Effector CD8-positive, alpha-beta T cell (primary cell): ENCODE measurements at regions not wholly inside any gene's neighbourhood (a gene's known extent, or its start where the extent isn't known, plus 50 kb on each side); places are given as distances from the start of the nearest gene placed in this dataset.

ENCODE experiments used
- DNase-seq: peaks from one replicate; lab custom pipeline; 2025; lab: John Stamatoyannopoulos, UW

GRCh38 chr5:167552356-167552755 lies 739.1 kb upstream of the WWC1 start:
- DNase-seq, result no peak

DNA sequence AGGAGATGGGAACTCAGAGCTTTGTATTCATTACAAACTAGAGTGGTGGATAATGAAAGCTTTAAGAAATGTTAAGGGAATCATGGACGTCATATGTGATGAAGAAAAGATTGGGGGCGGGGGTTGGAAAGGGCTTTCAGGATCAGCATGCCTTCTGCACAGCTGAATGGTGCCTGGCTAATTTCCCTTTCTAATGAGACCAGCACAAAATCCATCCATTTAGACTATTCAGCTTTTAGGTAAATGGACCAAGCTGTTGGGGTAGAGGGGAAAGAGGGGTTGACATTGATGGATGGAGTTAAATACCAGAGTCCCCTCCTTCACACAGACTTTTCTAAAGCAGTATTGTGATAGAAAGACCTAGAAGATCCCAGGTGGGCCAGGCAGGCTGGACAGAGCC lies 737.9 kb upstream of the WWC1 start:
- DNase-seq, result no peak

GRCh38 chr5:167554564-167555290 lies 736.7 kb upstream of the WWC1 start:
- DNase-seq, result no peak

DNA sequence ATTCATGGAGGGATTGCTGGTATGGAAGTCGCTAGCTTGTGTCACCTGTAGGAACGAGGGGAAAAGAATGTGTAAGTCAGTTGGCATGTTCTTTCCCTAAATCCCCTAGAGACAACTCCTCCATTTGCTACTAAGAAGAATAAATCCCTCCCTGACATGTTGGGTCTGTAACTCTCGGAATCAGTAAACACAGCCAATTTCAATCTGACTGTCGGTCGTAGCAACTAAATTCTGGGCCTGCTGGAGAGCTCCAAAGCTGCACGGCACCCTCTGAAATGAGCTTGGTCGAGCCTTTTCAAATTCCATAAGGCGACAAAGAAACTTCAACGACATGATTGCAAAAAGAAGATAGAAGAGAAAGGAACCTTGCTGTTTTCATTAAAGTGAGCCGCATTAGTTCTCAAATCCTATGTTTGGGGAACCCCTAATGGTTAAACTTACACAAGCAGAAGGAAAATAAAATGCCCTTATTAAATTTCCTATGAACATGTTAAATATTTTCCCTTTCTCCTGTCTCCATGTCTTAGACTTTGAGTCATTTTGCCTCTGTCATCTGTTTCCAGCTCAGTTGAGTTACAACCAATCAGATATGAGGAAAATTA lies 735.8 kb upstream of the WWC1 start:
- no peak for DNase-seq

GRCh38 chr5:167557359-167557758 lies 734.1 kb upstream of the WWC1 start:
- no peak for DNase-seq

GRCh38 chr5:167561796-167562195 lies 729.6 kb upstream of the WWC1 start:
- DNase-seq, result no peak

GRCh38 chr5:167564275-167564674 lies 727.2 kb upstream of the WWC1 start:
- DNase-seq, result no peak

- DNase-seq, result no peak
Observed at GRCh38 chr5:167565189-167565954, 726.1 kb upstream of the WWC1 start.

DNA sequence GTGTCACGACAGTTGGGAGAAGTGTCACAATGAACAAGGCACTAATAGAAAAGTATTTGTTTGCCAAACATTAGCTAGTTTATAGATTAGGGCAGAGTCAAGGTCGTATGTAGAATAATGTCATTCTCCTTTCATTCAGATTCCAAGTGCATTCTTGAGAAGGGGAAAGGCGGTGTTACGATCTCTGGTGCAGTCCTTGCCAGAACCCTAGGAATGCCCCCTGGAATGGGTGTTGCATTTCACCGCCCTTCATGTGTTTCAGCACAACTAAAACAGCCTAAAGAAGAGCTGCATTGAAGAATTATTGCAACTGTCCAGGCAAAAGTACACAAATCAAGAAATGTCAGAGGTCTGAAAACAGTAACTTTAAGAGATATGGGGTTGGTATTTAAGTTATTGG lies 721.0 kb upstream of the WWC1 start:
- no peak for DNase-seq

DNA sequence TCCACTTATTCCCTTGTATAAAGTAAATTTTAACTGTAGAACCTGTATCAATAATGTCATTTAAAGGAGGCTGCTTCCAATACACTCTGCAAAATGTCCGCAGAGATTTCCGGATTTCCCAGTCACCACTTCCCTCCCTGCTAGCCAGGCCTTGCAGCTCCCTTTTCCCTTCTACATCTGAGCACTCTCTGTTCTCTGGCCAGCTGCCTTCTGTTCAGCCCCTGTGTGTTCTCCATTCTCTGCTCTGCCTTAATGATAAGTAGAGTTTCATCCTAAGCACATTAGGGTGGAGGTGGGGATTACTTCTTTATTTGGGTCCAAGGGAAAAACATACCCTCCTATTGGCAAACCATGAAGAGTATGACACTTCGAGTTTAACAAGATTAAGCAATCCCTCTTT lies 719.6 kb upstream of the WWC1 start:
- DNase-seq, result no peak

DNA sequence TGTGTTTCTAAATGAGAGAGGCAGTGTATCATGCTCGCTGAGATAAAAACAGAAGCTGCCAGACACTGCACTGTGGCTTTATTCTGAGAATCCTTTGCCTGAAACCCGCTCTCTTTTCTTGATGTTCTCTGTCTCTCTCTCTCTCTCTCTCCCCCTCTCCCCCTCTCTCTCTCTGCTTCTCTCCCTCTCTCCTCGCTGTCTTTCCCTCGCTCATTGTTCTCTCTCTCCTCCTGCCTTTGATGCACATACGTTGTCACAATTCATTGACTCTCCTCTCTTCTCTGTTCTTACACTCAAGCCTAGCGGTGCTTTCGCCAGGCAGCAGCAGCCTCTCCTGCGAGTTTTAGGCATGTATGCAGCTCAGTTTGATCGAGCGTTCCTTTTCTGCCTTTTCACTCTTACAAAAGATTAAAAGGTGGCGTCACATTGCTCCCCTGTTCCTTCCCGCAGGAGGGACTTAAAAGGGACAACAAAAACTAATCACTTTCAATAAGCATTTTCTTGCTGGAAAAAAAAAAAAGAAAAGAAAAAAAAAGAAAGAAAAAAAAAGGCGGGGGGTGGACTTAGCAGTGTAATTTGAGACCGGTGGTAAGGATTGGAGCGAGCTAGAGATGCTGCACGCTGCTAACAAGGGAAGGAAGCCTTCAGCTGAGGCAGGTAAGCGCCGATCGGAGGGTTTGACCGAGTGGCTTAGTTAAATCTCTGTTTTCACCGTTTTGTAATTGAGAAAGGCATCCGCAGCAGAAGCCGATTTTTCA lies 717.9 kb upstream of the WWC1 start:
- no peak for DNase-seq

DNA sequence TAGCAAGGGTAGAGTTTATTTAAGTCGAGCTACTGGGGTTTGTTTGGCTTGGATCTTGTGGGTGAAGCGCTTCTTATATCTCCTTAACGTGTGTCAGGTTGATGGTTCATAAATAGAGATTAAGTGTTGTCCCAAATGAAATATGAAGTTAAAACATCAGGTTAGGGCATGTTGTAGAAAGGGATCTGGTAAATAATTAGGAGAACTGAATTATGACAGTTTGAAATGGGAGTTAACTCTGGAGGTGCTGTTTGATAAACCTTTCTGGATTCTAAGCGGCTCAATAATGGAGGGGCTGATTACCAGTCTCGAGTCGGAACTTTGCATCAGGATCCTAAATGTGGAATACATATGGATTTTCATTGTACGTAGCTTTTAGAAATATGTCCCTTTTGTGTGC lies 717.0 kb upstream of the WWC1 start:
- no peak for DNase-seq

DNA sequence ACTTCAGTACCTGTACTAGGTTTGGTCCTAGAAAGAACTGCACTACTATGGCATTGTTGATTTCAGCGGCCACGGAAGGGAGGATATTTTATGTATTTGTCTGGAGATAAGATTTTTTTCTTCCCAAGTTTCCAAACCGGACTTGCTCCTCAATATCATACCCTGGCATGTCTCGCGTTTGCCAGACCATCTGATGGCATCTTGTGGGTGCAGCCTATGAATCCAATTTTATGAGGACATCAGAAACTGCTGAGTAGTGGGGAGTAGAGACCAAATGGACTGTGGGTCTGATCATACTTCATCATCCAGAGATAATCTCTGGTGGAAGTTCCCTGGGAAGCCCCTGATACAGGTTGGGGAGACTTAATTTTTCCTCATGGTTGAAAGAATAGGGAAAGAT lies 716.1 kb upstream of the WWC1 start:
- no peak for DNase-seq

GRCh38 chr5:167576126-167576525 lies 715.3 kb upstream of the WWC1 start:
- DNase-seq, result no peak

- no peak for DNase-seq
Observed at GRCh38 chr5:167576897-167577296, 714.5 kb upstream of the WWC1 start.

GRCh38 chr5:167577616-167578015 lies 713.8 kb upstream of the WWC1 start:
- no peak for DNase-seq

- DNase-seq, result no peak
Observed at GRCh38 chr5:167578977-167579692, 712.3 kb upstream of the WWC1 start.

DNA sequence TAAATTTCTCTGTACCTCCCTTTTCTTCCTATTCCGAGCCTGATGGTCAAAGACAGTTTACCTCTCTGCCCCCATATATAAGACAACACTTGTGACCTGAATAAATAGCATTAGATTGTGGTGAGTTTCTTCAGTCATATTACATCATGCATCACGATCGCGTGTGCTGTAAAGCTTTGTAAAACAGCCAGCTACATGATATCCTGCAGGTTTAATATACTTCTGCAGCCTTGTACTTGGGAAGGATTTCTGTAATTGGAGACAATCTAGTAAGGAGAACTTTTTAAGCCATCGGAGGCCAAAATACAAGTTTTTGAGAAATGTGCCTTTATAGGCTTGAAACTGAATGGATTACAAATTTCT lies 711.8 kb upstream of the WWC1 start:
- DNase-seq, result no peak

DNA sequence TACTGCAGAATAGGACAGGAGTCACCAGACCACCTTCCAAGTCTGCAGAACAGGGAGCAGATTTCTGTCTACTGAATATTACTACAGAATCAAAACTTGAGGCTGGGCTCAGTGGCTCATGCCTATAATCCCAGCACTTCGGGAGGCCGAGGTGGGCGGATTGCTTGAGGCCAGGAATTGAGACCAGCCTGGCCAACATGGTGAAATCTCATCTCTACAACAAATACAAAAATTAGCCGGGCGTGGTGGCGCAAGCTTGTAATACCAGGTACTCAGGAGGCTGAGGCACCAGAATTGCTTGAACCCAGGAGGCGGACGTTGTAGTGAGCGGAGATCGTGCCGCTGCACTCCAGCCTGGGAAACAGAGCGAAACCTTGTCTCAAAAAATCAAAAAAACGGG lies 710.8 kb upstream of the WWC1 start:
- DNase-seq, result no peak

DNA sequence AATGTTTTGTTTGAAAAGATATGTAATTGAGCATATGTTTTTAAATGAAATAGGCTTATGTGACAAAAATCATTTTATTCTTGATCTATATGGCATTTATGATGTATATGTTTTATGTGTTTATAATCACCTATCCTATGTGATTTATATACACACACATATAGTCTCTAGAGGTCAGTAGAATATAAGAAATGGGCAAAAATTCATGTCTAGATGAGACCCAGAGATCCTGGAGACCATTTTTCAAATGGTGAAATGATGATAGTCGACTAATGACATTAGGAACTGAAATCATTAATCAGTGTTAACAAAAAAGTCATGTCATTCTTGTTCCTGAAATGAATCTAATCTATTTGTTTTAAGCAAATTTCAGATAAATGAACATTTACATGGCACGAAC lies 709.2 kb upstream of the WWC1 start:
- DNase-seq, result no peak

- no peak for DNase-seq
Observed at GRCh38 chr5:167582886-167583285, 708.6 kb upstream of the WWC1 start.

DNA sequence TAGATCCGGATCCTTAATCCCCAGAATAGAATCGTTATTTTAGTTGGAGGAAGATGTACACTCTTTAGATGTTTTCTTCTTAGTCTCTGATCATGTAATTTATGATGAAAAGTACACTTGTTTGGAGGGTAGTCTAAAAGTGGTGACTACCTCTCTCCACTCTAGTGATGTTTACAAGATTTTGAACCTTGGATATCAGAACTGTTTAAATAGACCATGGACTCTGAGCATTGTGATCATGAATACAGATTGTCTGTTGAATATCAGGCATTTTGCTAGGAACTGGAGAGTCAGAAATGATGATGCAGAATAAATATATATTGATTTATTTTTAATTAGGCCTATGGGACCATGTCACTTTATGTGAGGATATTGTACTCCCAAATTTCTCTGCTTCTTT lies 706.3 kb upstream of the WWC1 start:
- DNase-seq, result no peak
